Left hindlimb (tissue), 1 donor: ENCODE measurements at regions not wholly inside any gene's neighbourhood (a gene's known extent, or its start where the extent isn't known, plus 50 kb on each side); places are given as distances from the start of the nearest gene placed in this dataset.
"Not testable (repeated sequence)": the region's sequence is repeated elsewhere in the genome, so short reads cannot be mapped to it uniquely, and the experiment has no call there.

Source experiments
- DNase-seq: peaks from one replicate; pipeline ENCODE4 v3.0.0-alpha.2; 2018

GRCh38 chr5:176060472-176061268 is 92.6 kb upstream of the THOC3 start:
- not testable (repeated sequence) for DNase-seq

- not testable (repeated sequence) for DNase-seq
Measured at GRCh38 chr5:176061269-176061622, 93.1 kb upstream of the THOC3 start.

GRCh38 chr5:176061660-176062059 is 93.5 kb upstream of the THOC3 start:
- not testable (repeated sequence) for DNase-seq

- DNase-seq: not testable (repeated sequence)
Measured at GRCh38 chr5:176066262-176066945, 98.3 kb upstream of the THOC3 start.

- not testable (repeated sequence) for DNase-seq
Measured at GRCh38 chr5:176067162-176067561, 99.0 kb upstream of the THOC3 start.

GRCh38 chr5:176067948-176068347 is 99.8 kb upstream of the THOC3 start:
- not testable (repeated sequence) for DNase-seq

- DNase-seq: not testable (repeated sequence)
Measured at GRCh38 chr5:176073996-176074571, 106.0 kb upstream of the THOC3 start.

GRCh38 chr5:176083717-176084116 is 115.6 kb upstream of the THOC3 start:
- DNase-seq: not testable (repeated sequence)

- not testable (repeated sequence) for DNase-seq
Measured at GRCh38 chr5:176103083-176103482, 135.0 kb upstream of the THOC3 start.

GRCh38 chr5:176112888-176113287 is 125.3 kb upstream of the SIMC1 start:
- DNase-seq: not testable (repeated sequence)

- not testable (repeated sequence) for DNase-seq
Measured at GRCh38 chr5:176113673-176114335, 124.4 kb upstream of the SIMC1 start.

- not testable (repeated sequence) for DNase-seq
Measured at GRCh38 chr5:176114825-176115224, 123.4 kb upstream of the SIMC1 start.

- not testable (repeated sequence) for DNase-seq
Measured at GRCh38 chr5:176117699-176118238, 120.5 kb upstream of the SIMC1 start.

GRCh38 chr5:176122361-176122760 is 115.9 kb upstream of the SIMC1 start:
- DNase-seq: not testable (repeated sequence)

- DNase-seq: not testable (repeated sequence)
Measured at GRCh38 chr5:176124120-176124519, 114.1 kb upstream of the SIMC1 start.

- no peak for DNase-seq
Measured at GRCh38 chr5:176131771-176132170, 106.5 kb upstream of the SIMC1 start.

- no peak for DNase-seq
Measured at GRCh38 chr5:176132471-176133288, 105.5 kb upstream of the SIMC1 start.

GRCh38 chr5:176133289-176133870 is 104.8 kb upstream of the SIMC1 start:
- DNase-seq: no peak

GRCh38 chr5:176133877-176134276 is 104.3 kb upstream of the SIMC1 start:
- DNase-seq: no peak

GRCh38 chr5:176134529-176135223 is 103.5 kb upstream of the SIMC1 start:
- no peak for DNase-seq

GRCh38 chr5:176140138-176140537 is 98.1 kb upstream of the SIMC1 start:
- not testable (repeated sequence) for DNase-seq
